HG03097 (cell line): ENCODE measurements at regions not wholly inside any gene's neighbourhood (a gene's known extent, or its start where the extent isn't known, plus 50 kb on each side); places are given as distances from the start of the nearest gene placed in this dataset.

Experiments used
- ATAC-seq: cut with Tn5 transposase; IDR thresholded peaks from one replicate; pipeline ENCODE4 v1.9.1; 2021; ENCODE audit not compliant: unreplicated experiment, low FRiP score

- ATAC-seq: no peak
Observed at GRCh38 chr10:43983856-43984271, 335.2 kb upstream of the ZNF32 start.

DNA sequence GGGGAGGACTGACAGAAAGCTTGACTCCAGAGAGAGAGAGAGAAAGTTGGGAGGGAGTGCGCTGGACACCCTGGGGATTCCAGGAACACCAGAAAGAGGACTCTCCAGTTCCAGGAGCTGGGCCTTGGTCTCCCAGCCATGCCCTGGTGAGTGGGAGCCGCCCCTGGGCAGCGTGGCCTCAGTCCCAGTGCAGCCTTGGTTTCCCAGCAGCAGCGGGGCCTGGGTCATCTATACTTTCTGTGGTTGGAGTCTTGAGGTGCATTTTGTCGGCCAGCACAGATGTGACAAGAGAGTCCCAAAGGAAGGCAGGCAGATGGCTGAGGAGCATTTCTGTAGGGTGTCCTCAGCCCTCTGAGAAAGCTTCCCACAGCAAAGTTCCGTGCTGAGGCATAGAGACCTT lies 334.7 kb upstream of the ZNF32 start:
- ATAC-seq: no peak

DNA sequence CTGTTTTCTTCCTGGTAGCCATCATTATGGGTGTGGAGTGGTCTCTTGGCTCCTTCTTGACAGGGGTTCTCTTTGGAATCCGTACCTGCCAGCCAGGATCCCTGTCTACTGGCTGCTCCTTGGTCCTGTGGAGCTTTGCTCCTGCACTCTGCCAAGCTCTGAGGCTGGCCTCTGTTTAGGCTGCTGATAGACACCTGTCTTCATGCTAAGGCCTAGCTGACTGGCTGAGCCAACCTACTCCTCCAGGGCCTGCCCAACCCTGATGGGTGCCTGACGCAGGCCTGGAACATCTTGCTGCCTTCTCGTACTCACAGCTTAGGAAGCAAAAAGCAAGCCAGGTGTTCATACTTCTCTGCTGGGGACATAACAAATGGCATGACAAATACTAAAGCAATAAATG lies 333.6 kb upstream of the ZNF32 start:
- ATAC-seq: no peak

DNA sequence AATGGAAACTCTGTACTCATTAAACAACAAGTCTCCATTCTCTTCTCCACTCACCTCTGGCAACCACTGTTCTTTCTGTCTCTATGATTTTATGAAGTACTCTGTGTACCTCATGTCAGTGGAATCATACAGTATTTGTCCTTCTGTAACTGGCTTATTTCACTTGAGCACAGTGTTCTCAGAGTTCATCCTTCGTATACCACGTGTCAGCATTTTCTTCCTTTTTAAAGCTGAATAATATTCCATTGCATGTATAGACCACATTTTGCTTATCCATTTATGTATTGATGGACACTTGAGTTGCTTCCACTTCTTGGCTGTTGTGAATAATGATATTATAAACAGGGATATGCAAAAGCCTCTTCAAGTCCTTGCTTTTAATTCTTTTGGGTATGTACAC lies 333.0 kb upstream of the ZNF32 start:
- ATAC-seq: no peak

GRCh38 chr10:43981232-43981631 lies 332.6 kb upstream of the ZNF32 start:
- ATAC-seq: no peak

- ATAC-seq: no peak
Observed at GRCh38 chr10:43980715-43981114, 332.0 kb upstream of the ZNF32 start.

DNA sequence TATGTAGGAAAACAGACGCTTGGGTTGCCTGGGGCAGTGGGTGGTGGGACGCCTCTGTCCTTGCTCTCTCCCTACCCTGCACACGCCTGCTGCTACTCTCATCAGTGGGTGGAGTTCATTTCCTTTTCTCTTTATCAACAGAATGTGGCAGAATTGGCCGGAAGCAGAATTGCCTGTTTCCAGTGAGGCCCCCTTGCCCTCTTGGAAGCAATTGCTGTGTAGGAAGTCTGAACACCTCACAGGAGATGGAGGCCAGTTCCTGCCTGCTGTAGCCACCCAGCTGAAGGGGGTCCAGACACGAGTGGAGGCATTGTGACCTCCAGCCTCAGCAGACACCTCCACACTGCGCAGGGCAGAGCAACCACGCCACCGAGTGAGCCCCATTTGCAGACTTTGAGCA lies 331.6 kb upstream of the ZNF32 start:
- no peak for ATAC-seq

- ATAC-seq: no peak
Observed at GRCh38 chr10:43979551-43979950, 330.9 kb upstream of the ZNF32 start.

DNA sequence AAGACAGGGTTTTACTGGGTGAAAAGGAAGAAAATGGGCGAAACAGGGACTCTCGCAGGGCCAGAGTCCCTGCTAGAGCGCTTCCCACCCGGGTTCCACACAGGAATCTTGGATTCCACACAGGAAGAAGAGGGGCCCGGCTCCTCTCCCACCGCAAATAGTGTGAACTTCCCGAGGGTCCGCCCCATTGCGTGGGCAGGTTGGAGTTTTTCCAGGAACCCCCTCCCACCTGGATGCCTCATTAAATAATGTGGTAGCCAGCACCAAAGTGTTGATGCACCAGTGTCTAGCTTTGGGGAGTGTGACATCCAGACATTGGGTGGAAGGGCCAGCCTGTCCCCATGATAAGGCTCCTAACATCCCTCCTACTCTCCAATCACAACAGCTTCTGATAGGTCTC lies 330.3 kb upstream of the ZNF32 start:
- no peak for ATAC-seq

DNA sequence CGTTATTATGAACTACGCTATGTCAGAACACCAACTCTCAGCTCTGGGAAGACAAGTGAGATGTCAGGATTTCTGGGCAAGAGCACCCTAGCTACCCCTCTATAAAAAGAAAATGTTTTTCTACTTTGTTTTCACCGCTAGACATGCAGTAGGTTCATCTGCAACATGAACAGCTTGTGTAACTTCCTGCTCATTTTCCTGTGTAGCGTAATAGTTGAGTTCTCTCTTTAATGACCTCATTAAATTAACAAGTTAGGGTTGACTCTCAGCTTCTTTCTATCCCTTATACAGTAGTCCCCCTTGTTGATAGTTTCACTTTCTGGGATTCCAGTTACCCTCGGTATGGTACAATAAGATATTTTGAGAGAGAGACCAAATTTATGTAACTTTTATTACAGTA lies 329.4 kb upstream of the ZNF32 start:
- no peak for ATAC-seq

DNA sequence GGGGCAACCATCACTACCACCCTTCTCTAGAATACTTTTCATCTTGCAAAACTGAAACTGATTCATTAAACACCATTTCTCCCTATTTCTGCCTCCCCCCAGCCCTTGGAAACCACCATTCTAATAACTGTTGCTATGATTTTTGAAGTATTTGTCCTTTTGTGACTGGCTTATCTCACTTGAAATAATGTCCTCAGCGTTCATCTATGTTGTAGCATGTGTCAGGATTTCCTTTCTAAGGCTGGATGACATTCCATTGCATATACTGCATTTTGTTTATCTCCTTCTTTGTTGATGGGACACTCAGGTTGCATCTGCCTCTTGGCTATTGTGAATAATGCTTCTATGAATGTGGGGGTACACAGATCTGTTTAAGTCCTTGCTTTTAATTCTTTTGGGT lies 327.6 kb upstream of the ZNF32 start:
- no peak for ATAC-seq

GRCh38 chr10:43973801-43974200 lies 325.1 kb upstream of the ZNF32 start:
- ATAC-seq: no peak

GRCh38 chr10:43972976-43973647 lies 324.4 kb upstream of the ZNF32 start:
- no peak for ATAC-seq

DNA sequence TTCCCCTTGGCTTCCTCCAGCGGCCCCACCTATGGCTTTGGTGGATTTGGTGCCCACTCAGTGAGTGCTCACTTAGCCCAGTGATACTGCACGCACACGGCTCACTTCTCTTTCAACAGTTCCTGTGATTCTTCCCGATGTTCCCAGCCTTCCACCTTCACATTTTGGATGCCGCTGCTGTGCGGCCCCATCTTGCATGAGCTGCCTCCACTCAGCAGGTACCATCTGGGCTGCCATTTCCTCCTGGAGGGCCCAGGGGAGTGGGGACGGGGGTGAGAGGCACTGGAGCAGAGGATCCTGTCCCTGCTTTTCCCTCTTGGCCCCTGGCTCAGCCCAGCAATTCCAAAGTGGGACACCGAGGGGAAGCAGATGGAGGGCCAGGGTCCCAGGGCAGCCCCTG lies 323.3 kb upstream of the ZNF32 start:
- ATAC-seq: no peak

- no peak for ATAC-seq
Observed at GRCh38 chr10:43971306-43971705, 322.6 kb upstream of the ZNF32 start.

GRCh38 chr10:43970717-43971116 lies 322.0 kb upstream of the ZNF32 start:
- ATAC-seq: no peak

DNA sequence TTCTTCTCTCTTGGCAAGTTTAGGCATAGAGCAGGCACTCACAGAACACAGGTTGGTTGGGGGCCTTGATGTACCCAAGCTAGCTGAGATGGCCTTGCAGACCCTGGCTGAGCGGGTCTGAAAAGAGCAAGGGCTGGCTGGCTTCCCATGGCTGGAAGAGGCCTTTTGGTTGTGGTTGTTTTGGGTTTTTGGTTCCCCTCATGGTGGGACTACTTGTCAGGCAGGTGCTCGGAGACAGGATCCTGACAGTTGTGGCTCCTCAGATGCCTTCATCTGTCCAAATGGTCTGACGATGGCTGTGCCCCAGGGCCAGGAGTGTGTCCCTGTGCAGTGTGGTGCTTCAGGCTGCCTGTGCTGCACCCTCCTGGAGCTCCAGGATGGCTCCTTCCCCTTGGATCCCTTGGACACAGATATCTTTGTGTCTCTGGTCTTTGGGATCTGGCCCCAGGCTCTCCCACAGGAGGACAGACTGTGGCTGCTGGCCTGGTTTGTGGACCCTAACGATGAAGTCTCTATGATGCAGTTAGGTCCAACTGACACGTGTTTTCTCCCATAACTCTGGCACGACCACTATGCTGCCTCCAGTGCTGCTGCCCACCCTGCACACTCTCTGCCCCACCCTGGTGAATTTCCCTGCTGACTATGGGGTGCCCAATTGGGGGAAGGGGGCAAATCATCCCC lies 321.5 kb upstream of the ZNF32 start:
- ATAC-seq: no peak

DNA sequence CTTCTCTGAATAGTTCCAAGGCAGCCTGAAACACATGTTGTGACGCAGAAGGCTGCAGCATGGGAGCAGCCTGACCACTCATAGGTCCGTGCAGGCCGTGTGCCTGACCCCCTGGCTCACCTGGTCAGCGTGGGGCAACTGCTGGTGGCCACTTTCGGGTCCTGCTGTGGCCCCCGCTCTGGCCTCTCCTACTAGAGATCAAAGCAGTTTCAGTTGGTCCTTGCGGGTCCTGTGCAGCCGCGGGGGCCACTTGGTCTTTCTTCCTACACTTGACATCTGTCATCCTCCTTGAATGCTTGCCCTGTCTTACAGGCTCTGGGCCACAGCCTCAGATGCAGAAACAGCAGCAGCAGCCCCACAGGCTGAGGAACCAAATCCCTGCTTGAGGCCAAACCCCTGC lies 320.8 kb upstream of the ZNF32 start:
- no peak for ATAC-seq

DNA sequence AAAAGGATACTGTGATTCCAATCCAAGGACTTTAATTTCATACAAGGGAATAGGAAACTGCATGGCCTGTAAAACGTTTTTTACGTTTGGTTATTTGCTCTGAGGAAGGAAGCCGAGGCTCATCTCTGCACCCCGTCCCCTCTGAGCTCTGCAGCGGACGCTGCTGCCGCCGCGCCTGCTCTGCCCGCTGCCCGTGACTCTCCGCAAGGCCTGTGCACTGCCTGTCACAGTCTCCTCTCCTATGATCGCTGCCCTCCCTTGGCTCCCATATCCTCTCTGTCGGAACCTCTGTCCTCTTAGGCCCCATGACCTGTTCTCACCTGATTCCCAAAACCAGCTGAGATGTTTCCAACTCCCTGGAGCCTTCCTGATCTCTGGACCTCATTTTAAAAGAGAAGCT lies 320.3 kb upstream of the ZNF32 start:
- no peak for ATAC-seq

GRCh38 chr10:43968076-43968475 lies 319.4 kb upstream of the ZNF32 start:
- no peak for ATAC-seq

- ATAC-seq: no peak
Observed at GRCh38 chr10:43966571-43966965, 317.9 kb upstream of the ZNF32 start.

GRCh38 chr10:43965918-43966570 lies 317.4 kb upstream of the ZNF32 start:
- no peak for ATAC-seq
